Uterus (tissue), 3 donors: ENCODE measurements at regions not wholly inside any gene's neighbourhood (a gene's known extent, or its start where the extent isn't known, plus 50 kb on each side); places are given as distances from the start of the nearest gene placed in this dataset.
"Not testable (repeated sequence)": the region's sequence is repeated elsewhere in the genome, so short reads cannot be mapped to it uniquely, and the experiment has no call there.

Experiments used
- DNase-seq, 2 donors: peaks; one replicate each; pipeline ENCODE4 v3.0.0-alpha.2; 2019 to 2020
- H3K27ac ChIP-seq, 2 donors: fragments of 200-600 bp; sonication (generic); 1 replicate in 1 of 2; 2 replicates in 1 of 2; pipeline ENCODE4 v1.5.1; 2016 to 2018
- H3K27me3 ChIP-seq, 2 donors: fragments of 200-600 bp; sonication (generic); one replicate each; pipeline ENCODE4 v1.5.1; 2018 to 2019; ENCODE audit warnings: control low read depth in 1 of 2
- H3K36me3 ChIP-seq, 2 donors: fragments of 200-600 bp; sonication (generic); one replicate each; pipeline ENCODE4 v1.5.1; 2019; ENCODE audit warnings: control low read depth in 1 of 2
- H3K4me1 ChIP-seq, 2 donors: fragments of 200-600 bp; sonication (generic); one replicate each; pipeline ENCODE4 v1.5.1; 2018 to 2019; ENCODE audit warnings: control low read depth in 1 of 2
- H3K4me3 ChIP-seq, 2 donors: fragments of 200-600 bp; sonication (generic); 1 replicate in 1 of 2; 2 replicates in 1 of 2; pipeline ENCODE4 v1.5.1; 2018 to 2019; ENCODE audit warnings: mild to moderate bottlenecking in 1 of 2
- H3K9me3 ChIP-seq, 2 donors: fragments of 200-600 bp; sonication (generic); one replicate each; pipeline ENCODE4 v1.5.1; 2019; ENCODE audit warnings: control low read depth in 1 of 2
- POLR2A ChIP-seq, 2 donors: fragments of 450-650 bp; IDR thresholded peaks; one replicate each; pipeline ENCODE4 v1.6.1; 2016; ENCODE audit warnings: antibody characterized with exemption in 2 of 2, mild to moderate bottlenecking in 1 of 2, moderate library complexity in 1 of 2
- intact Hi-C: fragments of 100-400 bp; cut with DNase I; formaldehyde crosslinking; loops from one replicate; pipeline ENCODE4 v1.15.1; 2023; ENCODE audit warnings: low total_unique reads
- TF ChIP-seq, protein P1 (sequence below), 4 experiments: fragments of 200-600 bp in 2 of 4; fragments of 450-650 bp in 2 of 4; sonication (generic) in 2 of 4; IDR thresholded peaks; one replicate each; pipeline ENCODE4 v1.5.1; 2016 to 2019; ENCODE audit warnings: antibody characterized with exemption in 4 of 4, mild to moderate bottlenecking in 2 of 4, moderate library complexity in 1 of 4
- donor health status: DM: yes; HTN: yes; CAD: no.

GRCh38 chr1:81511281-81511680 is 289.5 kb upstream of the ADGRL2 start:
- DNase-seq = no peak
- Histone ChIP-seq H3K9me3 (no peaks in the 10 kb centered on the region), H3K36me3 (no peaks in the 10 kb centered on the region), H3K27me3 (no peaks in the 10 kb centered on the region), H3K4me1 (no peaks in the 10 kb centered on the region), H3K4me3 (no peak overlapping the region), H3K27ac (no peak overlapping the region)
- TF ChIP-seq POLR2A (IDR thresholded peaks at IDR 0.05) = no peak
- TF ChIP-seq, protein P1, sequence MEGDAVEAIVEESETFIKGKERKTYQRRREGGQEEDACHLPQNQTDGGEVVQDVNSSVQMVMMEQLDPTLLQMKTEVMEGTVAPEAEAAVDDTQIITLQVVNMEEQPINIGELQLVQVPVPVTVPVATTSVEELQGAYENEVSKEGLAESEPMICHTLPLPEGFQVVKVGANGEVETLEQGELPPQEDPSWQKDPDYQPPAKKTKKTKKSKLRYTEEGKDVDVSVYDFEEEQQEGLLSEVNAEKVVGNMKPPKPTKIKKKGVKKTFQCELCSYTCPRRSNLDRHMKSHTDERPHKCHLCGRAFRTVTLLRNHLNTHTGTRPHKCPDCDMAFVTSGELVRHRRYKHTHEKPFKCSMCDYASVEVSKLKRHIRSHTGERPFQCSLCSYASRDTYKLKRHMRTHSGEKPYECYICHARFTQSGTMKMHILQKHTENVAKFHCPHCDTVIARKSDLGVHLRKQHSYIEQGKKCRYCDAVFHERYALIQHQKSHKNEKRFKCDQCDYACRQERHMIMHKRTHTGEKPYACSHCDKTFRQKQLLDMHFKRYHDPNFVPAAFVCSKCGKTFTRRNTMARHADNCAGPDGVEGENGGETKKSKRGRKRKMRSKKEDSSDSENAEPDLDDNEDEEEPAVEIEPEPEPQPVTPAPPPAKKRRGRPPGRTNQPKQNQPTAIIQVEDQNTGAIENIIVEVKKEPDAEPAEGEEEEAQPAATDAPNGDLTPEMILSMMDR (IDR thresholded peaks at IDR 0.05) = no peak
- intact Hi-C loops = no loop called here

DNA sequence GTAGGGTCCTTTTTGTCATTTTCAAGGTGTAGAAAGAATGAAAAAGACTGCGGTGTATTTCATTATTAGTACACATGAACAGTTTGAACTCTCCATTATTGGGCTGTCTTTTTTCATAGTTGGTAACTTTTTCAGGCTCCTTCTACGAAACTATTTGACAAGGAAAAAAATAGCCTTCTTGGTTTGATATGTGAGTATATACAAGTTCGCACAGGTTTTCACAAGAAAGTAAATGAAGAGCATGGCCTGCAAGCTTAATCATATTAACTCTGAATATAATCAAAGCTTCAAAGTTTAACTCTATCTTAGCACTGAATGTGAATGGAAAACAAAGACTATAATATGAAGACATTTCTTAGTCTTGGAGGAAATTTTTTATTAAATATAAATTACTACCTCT is 290.0 kb upstream of the ADGRL2 start:
- no peak overlapping the region for H3K27ac ChIP-seq
- intact Hi-C loops = no loop called here
- no peak for DNase-seq
- no peaks in the 10 kb centered on the region for H3K4me1 ChIP-seq
- TF ChIP-seq, protein P1 (IDR thresholded peaks at IDR 0.05) = no peak
- no peak for TF ChIP-seq POLR2A (IDR thresholded peaks at IDR 0.05)
- no peaks in the 10 kb centered on the region for H3K9me3 ChIP-seq
- no peak overlapping the region for H3K4me3 ChIP-seq
- H3K36me3 ChIP-seq = no peaks in the 10 kb centered on the region
- H3K27me3 ChIP-seq = no peaks in the 10 kb centered on the region

DNA sequence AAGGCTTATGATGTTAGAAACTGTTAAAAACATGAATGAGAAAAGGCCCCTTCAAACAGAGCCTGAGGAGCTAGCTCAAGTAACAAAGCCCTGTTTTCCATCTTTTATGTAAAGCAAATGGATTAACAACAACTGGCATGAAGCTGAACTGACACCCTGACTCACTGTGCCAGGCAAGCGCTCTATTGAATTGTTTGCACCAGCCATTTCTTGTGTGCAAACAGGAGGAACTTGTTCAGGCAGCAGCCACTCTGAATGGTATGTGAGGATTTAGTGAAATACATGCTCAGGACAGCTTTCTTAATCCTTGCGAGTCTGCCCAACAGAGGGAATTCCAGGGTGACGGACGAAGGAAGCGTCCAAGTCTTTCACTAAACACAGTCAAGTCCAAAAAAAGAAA is 291.1 kb upstream of the ADGRL2 start:
- H3K27ac ChIP-seq = no peak overlapping the region

DNA sequence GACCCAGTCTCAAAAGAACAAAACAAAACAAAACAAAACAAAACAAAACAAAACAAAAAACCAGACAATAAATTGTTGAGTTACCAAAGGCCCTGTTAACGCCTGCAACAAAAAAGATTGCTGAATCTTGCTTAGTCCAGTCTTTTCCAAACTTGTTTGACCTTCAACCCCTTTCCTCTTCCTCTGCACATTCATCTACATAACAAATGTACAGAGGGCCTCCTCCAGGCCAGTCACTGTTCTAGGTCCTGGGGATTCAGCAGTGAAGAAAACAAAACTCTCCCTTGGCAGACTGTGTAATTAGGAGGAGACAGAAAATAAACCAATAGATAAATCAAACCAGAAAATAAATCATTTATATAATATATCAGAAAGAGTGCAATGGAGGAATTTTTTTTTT is 294.0 kb upstream of the ADGRL2 start:
- Histone ChIP-seq H3K27ac (no peak overlapping the region), H3K4me3 (no peak overlapping the region), H3K27me3 (no peaks in the 10 kb centered on the region), H3K36me3 (no peaks in the 10 kb centered on the region), H3K4me1 (no peaks in the 10 kb centered on the region), H3K9me3 (no peaks in the 10 kb centered on the region)
- intact Hi-C loops = no loop called here
- DNase-seq = no peak
- TF ChIP-seq POLR2A (IDR thresholded peaks at IDR 0.05) = no peak
- TF ChIP-seq, protein P1 (IDR thresholded peaks at IDR 0.05) = no peak

More for the DNA sequence above, 291.1 kb upstream of the ADGRL2 start:
- Histone ChIP-seq H3K9me3 (no peaks in the 10 kb centered on the region), H3K36me3 (no peaks in the 10 kb centered on the region), H3K4me1 (no peaks in the 10 kb centered on the region), H3K4me3 (no peak overlapping the region), H3K27me3 (no peaks in the 10 kb centered on the region)
- DNase-seq = no peak
- no peak for TF ChIP-seq POLR2A (IDR thresholded peaks at IDR 0.05)
- TF ChIP-seq, protein P1 (IDR thresholded peaks at IDR 0.05) = no peak
- intact Hi-C loops = no loop called here

DNA sequence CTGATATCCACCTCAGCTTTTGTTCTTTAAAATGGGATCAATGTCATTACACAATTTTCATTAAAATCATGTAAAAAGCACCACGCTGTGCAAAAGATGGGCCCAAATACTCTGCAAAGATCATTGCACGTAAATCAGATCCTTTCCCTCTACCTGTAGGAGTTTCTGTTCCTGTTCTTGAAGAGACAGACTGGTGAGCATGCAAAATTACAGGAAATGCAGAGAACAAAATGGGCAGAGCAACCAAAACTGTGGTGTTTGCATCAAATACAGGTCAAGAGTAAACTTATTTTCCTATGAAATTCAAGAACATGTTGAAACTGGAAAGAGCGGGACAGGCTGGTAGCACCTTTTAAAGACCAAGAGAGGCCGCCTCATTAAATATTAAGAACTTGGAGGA is 294.9 kb upstream of the ADGRL2 start:
- DNase-seq = no peak
- Histone ChIP-seq H3K27ac (no peak overlapping the region), H3K36me3 (no peaks in the 10 kb centered on the region), H3K27me3 (no peaks in the 10 kb centered on the region), H3K4me1 (no peaks in the 10 kb centered on the region), H3K4me3 (no peak overlapping the region), H3K9me3 (no peaks in the 10 kb centered on the region)
- intact Hi-C loops = no loop called here
- no peak for TF ChIP-seq POLR2A (IDR thresholded peaks at IDR 0.05)
- TF ChIP-seq, protein P1 (IDR thresholded peaks at IDR 0.05) = no peak

DNA sequence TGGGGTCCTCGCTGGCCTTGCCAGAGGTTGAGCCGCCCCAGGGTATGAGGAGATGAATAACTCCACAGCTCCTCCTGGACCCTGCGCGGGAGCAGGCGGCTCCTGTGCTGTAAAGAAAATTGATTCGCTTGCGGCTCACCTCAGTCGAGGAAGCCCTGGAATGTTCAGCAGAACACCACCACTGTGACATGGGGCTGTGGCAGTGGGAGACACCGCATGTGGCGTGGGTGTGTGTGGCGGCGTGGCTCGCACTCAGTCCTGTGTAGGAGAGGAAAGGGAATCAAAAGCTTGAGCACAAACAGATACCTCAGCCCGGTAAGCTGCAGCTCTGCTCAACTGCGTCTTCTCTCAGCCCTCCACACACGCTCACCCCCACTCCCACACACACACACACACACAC is 295.9 kb upstream of the ADGRL2 start:
- H3K4me1 ChIP-seq, H3K4me3 ChIP-seq, intact Hi-C loops, DNase-seq, H3K27ac ChIP-seq, H3K27me3 ChIP-seq, H3K9me3 ChIP-seq, H3K36me3 ChIP-seq: not testable (repeated sequence)

DNA sequence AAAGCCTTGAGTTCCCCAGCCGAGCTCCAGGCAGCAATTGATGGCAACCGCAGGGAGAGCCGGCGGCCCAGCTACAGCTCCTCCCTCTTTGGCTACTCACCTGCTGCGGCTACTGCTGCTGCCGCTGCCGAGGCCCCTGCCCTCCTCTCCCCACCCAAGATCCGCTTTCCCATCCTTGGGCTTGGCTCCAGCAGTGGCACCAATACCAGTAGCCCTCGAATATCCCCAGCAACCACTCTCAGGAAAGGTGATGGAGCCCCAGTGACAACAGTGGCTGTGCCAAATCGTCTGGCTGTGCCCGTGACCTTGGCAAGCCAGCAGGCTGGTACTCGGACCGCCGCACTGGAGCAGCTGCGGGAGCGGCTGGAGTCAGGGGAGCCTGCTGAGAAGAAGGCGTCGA is 298.0 kb upstream of the ADGRL2 start:
- H3K27ac ChIP-seq, H3K4me1 ChIP-seq, DNase-seq, H3K4me3 ChIP-seq, H3K27me3 ChIP-seq, intact Hi-C loops, H3K36me3 ChIP-seq, H3K9me3 ChIP-seq: not testable (repeated sequence)

GRCh38 chr1:81501485-81501884 is 299.2 kb upstream of the ADGRL2 start:
- H3K27ac ChIP-seq, H3K27me3 ChIP-seq, H3K4me1 ChIP-seq, H3K36me3 ChIP-seq, H3K9me3 ChIP-seq, H3K4me3 ChIP-seq, intact Hi-C loops, DNase-seq: not testable (repeated sequence)
